ENCODE measurements at regions not wholly inside any gene's neighbourhood (a gene's known extent, or its start where the extent isn't known, plus 50 kb on each side); places are given as distances from the start of the nearest gene placed in this dataset.

DNA sequence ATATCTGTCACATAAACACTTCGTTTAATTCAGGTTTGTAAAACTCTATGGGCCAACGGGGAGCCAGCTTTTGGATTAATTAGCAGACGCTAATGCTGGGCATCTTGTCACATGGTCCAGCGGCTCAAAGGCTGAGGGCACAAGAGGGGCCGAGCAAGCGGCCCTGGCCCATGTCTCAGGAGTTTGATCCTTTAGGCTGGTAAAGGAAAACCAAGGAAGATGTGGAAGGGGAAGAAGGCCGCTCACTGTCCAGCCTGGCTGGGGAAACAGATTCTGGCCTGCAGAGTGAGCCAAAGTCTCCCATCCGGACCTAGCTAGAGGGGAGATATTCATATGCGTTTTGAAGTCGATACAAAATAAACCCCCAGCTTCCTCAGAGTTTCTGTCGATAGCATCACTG is 248.6 kb upstream of the SIX2 start:
- no peak overlapping the region for H3K4me3 ChIP-seq (ENCODE audit: low read depth, low read length)
- in situ Hi-C loops (cut with HindIII; ENCODE audit: low sequenced_read_pairs), result no loop called here
- TF ChIP-seq CTCF (IDR thresholded peaks at IDR 0.05; ENCODE audit: low read depth, low read length, missing control alignments), result no peak
- no peak for DNase-seq (ENCODE audit: low read depth)

GRCh38 chr2:45256867-45257641 is 247.8 kb upstream of the SIX2 start:
- TF ChIP-seq CTCF (IDR thresholded peaks at IDR 0.05; ENCODE audit: low read depth, low read length, missing control alignments), result no peak

DNA sequence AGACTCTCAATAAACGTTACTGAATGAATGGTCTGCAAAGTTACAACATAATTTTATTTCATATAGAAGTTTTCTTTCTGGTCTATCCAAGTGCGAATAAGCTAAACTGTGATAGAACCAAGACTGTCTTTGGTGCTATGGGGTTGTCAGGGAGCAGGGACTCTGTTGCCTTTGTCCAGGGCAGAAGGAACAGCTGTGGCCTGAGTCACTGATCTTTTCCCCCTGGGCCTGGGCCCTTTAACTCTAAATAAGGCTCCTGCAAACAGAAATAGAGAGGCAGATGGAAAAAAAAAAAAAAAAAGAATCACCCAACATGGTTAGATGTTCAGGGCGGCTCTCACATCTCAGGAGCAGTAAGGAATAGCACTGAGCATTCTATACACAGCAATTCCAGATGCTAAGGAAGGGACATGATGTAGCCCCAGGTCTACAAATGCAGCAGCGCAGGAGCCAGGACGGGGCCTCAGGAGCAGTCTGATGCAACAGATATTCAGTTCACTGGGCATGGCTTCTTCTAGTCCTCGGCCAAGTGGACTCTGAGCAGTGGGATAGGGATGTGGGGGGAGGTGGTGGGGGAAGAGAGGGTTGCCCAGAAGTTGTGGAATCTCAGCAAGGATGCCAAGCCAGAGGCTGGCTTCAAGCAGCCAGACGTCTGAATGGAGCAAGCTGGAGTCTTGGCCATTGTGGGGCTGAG is 247.1 kb upstream of the SIX2 start:
- no peak for DNase-seq (ENCODE audit: low read depth)
- in situ Hi-C loops (cut with HindIII; ENCODE audit: low sequenced_read_pairs), result no loop called here
- H3K4me3 ChIP-seq (ENCODE audit: low read depth, low read length), result no peak overlapping the region
- TF ChIP-seq CTCF (IDR thresholded peaks at IDR 0.05; ENCODE audit: low read depth, low read length, missing control alignments), result no peak

More at GRCh38 chr2:45256867-45257641, 247.8 kb upstream of the SIX2 start:
- H3K4me3 ChIP-seq (ENCODE audit: low read depth, low read length), result no peak overlapping the region
- DNase-seq (ENCODE audit: low read depth), result no peak
- in situ Hi-C loops (cut with HindIII; ENCODE audit: low sequenced_read_pairs), result no loop called here

- in situ Hi-C loops (cut with HindIII; ENCODE audit: low sequenced_read_pairs), result no loop called here
- no peak overlapping the region for H3K4me3 ChIP-seq (ENCODE audit: low read depth, low read length)
- TF ChIP-seq CTCF (IDR thresholded peaks at IDR 0.05; ENCODE audit: low read depth, low read length, missing control alignments), result no peak
- DNase-seq (ENCODE audit: low read depth), result no peak
Observed at GRCh38 chr2:45255563-45255962, 246.3 kb upstream of the SIX2 start.

GRCh38 chr2:45254025-45254424 is 244.8 kb upstream of the SIX2 start:
- no peak for DNase-seq (ENCODE audit: low read depth)
- no peak overlapping the region for H3K4me3 ChIP-seq (ENCODE audit: low read depth, low read length)
- in situ Hi-C loops (cut with HindIII; ENCODE audit: low sequenced_read_pairs), result no loop called here
- TF ChIP-seq CTCF (IDR thresholded peaks at IDR 0.05; ENCODE audit: low read depth, low read length, missing control alignments), result no peak

DNA sequence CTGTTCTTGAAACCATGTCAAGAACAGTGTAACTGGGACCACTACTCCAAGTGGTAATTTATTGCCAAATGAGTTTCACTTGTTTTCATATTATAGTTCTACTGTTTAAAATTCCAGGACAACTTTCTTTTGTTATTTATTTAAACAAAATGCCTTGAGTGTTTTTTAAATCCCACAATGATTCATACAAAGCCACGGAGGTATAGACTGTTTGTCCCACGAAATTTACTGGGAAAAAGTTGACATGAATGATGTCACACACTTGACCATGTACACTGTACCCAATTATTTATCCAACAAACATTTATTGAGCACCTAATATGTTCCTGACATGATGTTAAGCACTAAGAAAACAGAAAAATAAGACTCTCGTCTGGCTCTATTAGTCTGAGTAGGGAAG is 243.9 kb upstream of the SIX2 start:
- no peak overlapping the region for H3K4me3 ChIP-seq (ENCODE audit: low read depth, low read length)
- DNase-seq (ENCODE audit: low read depth), result no peak
- in situ Hi-C loops (cut with HindIII; ENCODE audit: low sequenced_read_pairs), result no loop called here
- TF ChIP-seq CTCF (IDR thresholded peaks at IDR 0.05; ENCODE audit: low read depth, low read length, missing control alignments), result no peak
